ENCODE measurements at regions not wholly inside any gene's neighbourhood (a gene's known extent, or its start where the extent isn't known, plus 50 kb on each side); places are given as distances from the start of the nearest gene placed in this dataset.

GRCh38 chr18:71707400-71707799 lies 836.7 kb downstream of the CBLN2 start:
- DNase-seq = no peak

DNA sequence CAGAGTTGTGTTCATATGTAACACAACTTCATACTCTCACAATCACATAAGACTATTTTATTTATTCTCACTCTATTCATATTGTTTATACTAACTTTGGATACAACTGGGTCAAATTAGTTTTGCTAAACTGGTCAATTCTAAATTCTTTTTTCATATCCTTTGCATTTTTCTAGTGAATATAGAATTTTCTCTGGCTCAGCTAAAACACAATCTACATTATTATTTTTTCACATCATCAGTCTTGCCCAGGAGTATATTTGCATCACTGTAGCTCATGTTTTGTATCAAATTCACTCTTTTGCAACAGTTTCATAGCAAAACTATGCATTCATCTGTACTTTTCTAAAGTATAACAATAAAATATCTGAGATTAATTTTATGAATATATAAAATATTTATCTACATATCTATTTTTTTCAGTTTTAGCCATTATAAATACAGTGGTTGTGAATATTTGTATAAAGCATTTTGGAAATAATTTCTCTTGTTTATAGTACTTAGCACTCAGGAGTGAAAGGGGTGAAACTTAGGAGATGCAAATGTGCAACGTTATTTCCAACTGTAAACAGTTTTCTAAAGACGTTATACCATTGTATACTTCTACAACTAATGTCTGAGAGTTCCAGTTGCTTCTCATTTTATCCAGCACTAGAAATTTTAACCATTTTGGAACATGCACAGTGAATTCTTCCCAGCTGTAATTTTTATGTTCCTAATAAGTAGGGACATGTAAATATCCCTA lies 854.6 kb downstream of the CBLN2 start:
- DNase-seq = no peak

- no peak for DNase-seq
Observed at GRCh38 chr18:71682591-71682990, 861.6 kb downstream of the CBLN2 start.

- DNase-seq = no peak
Observed at GRCh38 chr18:71678144-71678543, 866.0 kb downstream of the CBLN2 start.

DNA sequence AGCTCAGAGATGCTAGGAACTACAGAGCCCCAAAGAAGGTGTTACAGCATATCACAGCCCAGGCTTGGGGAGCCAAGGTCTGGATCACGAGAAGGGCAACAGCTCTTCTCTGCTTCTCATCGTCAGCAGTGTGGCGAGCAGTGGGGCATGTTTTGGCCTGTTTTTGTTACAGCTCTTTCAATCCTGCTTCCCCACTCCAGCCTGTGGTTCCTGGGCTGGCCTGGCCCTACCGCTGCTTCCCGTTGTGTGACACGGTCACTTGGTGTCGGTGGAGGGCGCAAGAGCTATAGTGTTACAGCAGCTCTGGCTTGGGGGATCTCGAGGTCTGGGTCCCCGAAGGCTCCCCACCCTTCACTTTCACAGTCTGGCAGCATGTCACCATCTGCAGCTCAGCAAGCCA lies 870.2 kb downstream of the CBLN2 start:
- DNase-seq = no peak

DNA sequence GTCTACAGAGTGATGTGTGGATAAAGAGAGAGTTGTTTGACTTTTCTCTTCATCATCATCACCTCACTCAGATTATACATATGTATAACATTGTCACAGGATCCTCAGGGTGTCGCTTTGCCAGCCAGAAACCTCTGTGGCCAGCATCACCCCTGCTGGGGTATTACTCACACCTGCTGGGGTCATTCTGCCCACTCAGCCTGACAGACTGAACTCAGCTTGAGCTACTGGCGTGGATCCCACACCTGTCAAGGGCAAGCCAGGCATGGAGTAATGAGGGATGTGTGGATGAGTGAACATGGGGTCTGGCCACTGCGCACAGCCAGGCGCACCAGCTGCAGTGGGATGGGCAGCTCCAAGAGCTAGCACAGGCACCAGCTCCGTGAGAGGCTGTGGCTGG lies 870.6 kb downstream of the CBLN2 start:
- DNase-seq = peak in 1 of 2 experiments; percentile 31

- DNase-seq = no peak
Observed at GRCh38 chr18:71666481-71666880, 877.7 kb downstream of the CBLN2 start.

GRCh38 chr18:71665131-71665530 lies 879.0 kb downstream of the CBLN2 start:
- no peak for DNase-seq

DNA sequence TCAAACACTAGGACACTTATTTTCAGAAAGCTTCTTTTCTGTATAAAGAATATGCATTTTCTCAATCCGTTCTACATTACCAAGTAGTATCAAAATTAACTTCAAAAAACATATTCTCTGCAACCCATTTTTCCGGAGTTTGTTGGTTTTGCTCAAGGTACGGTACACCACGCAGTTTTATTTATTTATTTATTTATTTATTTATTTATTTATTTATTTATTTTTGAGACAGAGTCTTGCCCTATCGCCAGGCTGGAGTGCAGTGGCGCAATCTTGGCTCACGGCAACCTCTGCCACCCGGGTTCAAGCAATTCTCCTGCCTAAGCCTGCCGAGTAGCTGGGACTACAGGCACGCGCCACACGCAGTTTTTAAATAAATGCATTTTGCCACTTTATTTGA lies 900.3 kb downstream of the CBLN2 start:
- DNase-seq = no peak

GRCh38 chr18:71630696-71631095 lies 913.4 kb downstream of the CBLN2 start:
- no peak for DNase-seq

GRCh38 chr18:71625556-71626090 lies 918.5 kb downstream of the CBLN2 start:
- no peak for DNase-seq

DNA sequence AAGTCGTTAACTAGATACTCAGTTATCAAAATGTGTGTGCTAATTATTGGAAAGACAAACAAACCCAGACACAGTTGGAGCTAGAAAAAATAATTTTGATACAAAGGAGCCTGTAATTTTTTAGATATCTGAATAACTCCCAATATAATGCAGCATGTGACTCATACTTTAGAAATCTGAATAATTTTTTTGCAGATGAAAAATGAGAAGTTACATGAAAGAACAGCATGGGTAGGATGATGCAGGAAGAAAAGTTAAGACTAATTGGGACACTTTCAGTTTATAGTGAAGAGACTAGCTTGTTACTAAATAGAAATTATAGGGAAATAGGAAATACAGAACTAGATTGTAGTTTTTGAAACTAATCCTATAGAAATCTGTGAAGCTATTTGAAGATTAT lies 945.8 kb downstream of the CBLN2 start:
- DNase-seq = no peak

DNA sequence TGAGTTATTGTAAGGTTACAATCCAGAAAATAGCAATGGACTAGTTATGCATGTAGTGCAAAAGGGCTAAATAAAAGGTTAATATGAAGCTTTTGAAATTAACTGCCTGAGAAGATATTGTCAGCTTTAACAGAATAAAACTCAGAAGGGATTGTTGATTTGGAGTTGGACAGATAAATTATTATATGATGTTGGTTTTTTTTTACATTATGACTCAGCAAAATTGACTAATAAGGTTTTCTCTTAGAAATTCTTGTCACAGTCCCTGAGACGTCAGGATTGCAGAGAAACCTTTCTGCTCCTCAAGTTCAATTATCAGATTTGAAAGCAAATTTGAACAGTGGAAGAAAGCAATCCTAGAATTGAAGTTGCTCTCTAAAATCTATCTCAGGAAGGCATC lies 946.9 kb downstream of the CBLN2 start:
- no peak for DNase-seq

GRCh38 chr18:71583252-71583651 lies 960.9 kb downstream of the CBLN2 start:
- no peak for DNase-seq

DNA sequence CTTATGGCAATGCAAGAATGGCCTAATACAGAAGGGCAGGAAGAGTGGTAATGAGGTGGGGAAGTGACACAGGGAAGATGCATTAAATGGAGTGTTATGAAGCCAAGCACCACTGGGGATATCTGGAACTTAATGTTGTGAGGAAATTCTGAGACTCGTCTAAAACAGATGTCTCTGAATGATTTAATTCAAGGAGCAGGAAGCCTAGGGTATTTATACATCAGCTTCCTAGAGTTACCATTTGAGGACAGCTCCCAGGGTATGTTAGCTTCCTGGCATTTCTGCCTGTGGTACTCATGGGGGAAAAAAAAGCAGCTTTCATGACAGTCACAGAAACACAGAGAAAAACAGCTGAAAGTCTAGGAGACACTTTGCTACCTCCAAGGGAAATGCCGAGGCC lies 989.5 kb downstream of the CBLN2 start:
- no peak for DNase-seq

GRCh38 chr18:71541643-71542042 lies 1002.5 kb downstream of the CBLN2 start:
- DNase-seq = no peak

GRCh38 chr18:71529703-71530303 lies 1014.3 kb downstream of the CBLN2 start:
- peak in 1 of 2 experiments; percentile 26 for DNase-seq

DNA sequence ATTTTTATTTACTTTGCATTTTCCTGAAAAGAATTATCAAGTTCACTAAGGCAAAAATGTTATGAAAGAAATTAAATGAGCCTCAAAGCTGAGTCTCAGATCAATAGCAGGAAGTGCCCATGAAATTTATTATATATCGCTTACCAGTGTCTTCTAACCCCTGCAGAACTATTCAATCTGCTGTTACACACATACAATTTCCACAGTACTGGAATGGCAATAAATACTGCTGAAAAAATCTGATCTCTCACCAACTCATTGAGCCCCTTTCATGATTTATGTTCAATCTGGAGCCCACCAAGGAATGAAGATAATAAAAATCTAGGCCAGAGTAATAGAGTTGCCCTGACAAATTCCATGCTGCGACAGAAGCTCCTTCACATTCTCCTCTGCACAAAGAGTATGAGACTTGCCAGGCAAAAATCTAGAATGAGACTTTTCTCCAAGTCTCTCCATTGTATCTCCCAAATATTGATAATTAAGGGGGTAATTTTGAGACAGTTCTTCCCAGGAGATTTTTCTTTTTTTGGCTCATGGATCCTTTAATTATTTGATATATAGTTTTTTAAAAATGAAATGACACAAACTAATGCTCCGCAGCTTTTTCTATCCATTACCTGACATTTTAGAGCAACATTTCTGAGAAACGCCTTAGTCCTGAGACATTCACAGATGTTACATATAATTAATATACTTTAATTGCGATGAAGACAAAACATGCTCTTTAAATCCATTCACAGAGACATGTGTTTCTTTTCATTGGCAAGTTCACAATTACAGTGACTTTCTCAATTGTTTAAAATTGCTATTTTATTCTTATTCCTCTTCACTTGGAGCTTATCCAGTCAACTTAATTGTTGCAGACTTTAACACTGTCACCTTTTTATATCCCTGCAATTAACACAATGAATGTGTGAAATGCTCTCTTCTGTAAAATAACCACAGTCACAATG lies 1020.4 kb downstream of the CBLN2 start:
- no peak for DNase-seq

DNA sequence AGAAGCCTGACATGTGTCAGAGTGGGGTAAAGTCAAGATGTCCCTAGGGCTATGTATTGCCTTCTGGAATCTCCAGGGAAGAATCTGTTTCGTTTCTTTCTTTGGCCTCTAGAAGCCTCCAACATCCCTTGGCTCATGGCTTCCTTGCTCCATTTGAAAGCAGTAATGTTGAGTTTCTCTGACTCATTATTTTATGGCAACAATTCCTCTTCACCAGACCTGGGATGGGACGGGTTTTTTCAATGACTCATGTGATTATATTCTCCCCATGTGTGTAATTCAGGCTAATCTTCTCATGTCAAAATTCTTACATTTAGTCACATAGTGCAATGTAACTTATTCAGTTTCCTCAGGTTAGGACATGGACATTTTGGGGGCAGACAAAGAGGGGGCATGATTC lies 1038.6 kb downstream of the CBLN2 start:
- no peak for DNase-seq

DNA sequence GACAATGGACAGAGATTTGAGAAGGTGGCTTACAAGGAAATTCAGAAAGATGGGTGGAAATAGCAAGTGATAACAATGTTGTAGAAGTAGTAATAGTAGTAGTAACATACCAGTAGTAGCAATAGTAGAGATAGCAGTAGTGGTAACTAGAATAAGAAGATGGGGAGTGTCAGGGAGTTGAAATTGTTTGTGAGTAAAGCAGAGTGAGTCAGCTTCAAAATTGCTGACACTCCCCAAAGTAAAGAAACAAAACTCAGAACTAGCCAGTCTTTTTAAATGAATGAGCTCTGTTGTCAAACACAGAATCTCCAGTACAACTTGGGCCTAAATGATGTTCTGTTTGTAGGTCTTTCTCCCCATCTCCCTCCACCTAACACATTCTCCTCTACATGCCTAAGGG lies 1040.9 kb downstream of the CBLN2 start:
- DNase-seq = no peak

- no peak for DNase-seq
Observed at GRCh38 chr18:71485611-71486010, 1058.5 kb downstream of the CBLN2 start.

GRCh38 chr18:71471963-71472725 lies 1072.0 kb downstream of the CBLN2 start:
- DNase-seq = no peak

DNA sequence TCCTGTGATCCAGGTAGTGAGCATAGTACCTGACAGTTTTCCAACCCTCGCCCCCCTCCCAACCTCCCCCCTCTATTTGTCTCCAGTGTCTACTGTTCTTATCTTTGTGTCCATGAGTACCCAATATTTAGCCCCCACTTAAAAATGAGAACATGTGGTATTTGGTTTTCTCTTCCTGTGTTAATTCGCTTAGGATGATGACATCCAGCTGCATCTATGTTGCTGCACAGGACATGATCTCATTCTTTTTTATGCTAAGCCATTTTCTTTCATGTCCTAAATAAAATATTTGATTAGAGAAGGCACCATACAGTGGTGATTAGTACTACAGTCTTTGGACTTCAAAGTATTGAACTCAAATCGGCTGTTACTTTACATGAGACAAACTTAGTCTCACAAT lies 1087.9 kb downstream of the CBLN2 start:
- no peak for DNase-seq

Measured in NCI-H2081 (cell line).